Frontal cortex (tissue), 3 donors: ENCODE measurements at regions not wholly inside any gene's neighbourhood (a gene's known extent, or its start where the extent isn't known, plus 50 kb on each side); places are given as distances from the start of the nearest gene placed in this dataset.

ENCODE experiments used
- DNase-seq, 2 donors: peaks; one replicate each; pipeline ENCODE4 v3.0.0; 2012; ENCODE audit warnings: low spot score in 2 of 2
- FAIRE-seq: peaks from 2 replicates; lab custom pipeline; 2012; peaks lifted over from hg19 to GRCh38; lab: Jason Lieb, UNC
- donor health status: control.
- donor health status: control.
- donor health status: control.

DNA sequence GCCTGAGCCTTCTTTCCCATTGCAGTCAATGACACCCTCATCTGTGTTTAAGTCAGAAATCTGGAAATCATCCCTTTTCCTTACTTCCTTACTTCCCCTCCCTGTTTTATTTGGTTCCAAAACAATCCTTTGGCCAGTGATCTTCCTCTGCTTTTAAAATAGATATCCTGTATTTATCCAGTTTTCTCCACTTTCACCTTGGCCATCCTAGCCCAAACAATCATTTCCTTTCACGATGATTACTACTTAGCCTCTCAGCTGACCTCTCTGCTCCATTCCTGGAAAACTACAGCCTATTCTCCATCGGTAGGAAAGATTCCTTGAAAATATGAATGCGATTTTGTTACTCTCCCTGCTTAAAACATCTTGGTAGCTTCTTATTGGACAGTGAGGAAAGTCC is 565.4 kb downstream of the TLR4 start:
- FAIRE-seq (no peak), DNase-seq (no peak)

DNA sequence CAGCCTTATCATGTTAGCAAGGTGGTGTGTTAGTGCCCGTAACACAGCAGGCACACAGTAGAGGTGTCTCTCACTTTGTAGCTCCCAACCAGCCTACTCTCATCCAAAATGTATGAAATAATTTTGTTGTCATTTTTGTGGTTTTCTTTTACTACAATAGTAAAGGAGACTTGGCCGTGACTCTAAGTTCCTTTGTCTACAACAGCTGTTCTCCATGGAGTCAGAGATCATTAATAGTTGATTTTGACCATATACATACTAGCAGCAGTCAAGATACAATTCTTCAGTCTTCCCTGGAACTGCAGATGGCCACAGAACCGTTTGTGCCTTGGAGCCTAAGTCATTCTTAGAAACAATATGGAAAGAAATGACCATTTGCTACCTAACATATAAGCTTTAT is 567.1 kb downstream of the TLR4 start:
- FAIRE-seq (no peak), DNase-seq (no peak)

- FAIRE-seq (no peak), DNase-seq (no peak)
Observed at GRCh38 chr9:118271936-118272335, 567.7 kb downstream of the TLR4 start.

- FAIRE-seq (no peak), DNase-seq (no peak)
Observed at GRCh38 chr9:118273048-118273447, 568.8 kb downstream of the TLR4 start.

GRCh38 chr9:118276784-118277183 is 572.6 kb downstream of the TLR4 start:
- no peak for FAIRE-seq
- DNase-seq, result no peak

DNA sequence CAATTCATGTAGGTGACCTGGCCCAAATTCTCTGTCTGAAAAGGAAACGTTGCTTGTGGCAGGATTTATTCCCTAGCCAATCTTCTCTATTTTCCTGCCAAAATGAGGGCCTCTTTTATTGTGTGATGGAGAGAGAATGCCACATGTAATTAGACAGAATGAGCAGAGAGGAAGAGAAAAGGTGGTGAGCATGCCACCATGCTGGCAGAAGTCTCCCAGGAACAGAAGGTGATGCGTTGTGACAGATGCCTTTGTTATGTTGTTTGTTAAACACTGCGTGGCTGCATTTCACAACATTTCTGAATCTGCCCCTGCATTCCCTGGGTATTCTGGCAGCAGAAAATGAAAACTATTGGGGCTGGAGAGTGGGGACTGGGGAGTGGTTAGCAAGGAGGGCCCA is 577.6 kb downstream of the TLR4 start:
- DNase-seq (no peak), FAIRE-seq (no peak)

GRCh38 chr9:118283488-118283887 is 579.3 kb downstream of the TLR4 start:
- DNase-seq (no peak), FAIRE-seq (no peak)

GRCh38 chr9:118290116-118290515 is 585.9 kb downstream of the TLR4 start:
- DNase-seq (no peak), FAIRE-seq (no peak)

- FAIRE-seq (no peak), DNase-seq (no peak)
Observed at GRCh38 chr9:118295413-118295812, 591.2 kb downstream of the TLR4 start.

DNA sequence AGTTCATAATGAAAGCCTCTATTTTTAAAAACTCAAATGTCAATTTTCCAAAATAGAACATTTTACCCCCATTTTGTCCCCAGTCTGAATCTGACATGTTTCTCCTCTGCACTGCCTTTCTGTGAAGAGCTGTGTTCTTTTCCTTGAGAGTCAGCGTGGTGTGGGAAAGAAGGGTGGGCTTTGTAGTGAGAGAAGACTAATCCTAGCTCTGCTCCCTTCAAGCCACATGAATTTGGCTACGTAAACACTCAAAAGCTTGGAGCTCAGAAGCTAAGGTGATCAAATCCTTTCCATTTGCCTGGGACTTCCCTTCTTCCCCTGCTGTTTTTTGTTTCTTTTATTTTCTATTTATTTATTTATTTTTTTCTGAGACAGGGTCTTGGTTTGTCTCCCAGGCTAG is 598.5 kb downstream of the TLR4 start:
- DNase-seq, result no peak
- FAIRE-seq, result no peak

- DNase-seq (no peak), FAIRE-seq (no peak)
Observed at GRCh38 chr9:118303216-118303615, 599.0 kb downstream of the TLR4 start.

DNA sequence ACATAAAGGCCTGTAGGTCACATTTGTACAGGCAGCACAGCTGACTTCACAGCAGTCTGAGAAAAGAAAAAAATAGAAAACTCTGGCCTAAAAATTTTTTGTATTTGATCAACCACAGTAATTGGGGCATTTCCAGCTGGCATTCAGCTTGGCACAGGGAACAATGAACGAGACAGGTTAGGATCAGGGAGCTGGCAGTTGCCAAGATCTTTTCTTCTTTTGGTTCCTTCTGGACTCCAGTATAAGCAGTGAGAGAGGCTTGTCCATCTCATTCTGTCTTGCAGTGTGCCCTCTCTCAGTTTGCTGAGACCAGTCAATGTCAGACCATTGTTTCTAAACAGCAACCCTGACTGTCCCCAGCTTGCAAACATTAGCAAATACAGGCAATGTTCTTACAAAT is 601.1 kb downstream of the TLR4 start:
- no peak for FAIRE-seq
- DNase-seq, result no peak

DNA sequence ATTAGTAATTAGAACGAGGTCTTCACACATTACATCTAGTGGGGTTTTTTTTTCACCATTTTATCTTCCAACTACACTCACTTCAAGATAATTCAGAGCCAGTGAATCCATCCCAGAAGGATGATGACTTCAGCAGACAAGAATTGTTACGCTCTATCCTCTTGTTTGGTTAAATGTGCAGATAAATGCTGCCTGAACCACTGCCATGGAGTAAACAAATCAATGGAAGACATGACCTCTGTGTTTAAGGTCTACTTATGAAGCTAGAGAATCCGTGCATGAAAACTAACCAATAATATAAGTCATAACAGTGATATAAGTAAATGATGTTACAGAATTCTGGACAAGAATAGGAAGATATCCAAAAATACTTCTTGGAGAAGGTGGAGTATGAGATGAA is 602.6 kb downstream of the TLR4 start:
- no peak for FAIRE-seq
- no peak for DNase-seq

DNA sequence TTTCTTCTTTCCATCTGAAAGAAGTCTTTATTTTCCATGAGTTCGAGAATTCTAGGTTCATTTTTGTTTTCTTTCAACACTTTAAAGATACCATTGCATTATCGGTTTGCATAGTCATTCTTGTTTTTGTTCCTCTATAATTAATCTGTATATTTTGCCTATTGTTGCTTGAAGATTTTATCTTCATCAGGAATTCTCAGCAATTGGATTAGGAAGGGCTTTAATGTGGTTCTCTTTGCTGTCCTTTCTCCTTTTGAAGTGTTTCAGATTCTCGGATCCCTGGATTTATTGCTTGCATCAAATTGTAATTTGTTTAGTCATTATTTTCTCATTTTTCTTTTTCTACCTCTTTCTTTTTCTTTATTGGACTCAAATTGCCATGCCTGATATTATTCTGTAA is 609.8 kb downstream of the TLR4 start:
- no peak for FAIRE-seq
- no peak for DNase-seq

GRCh38 chr9:118316831-118317343 is 612.7 kb downstream of the TLR4 start:
- no peak for FAIRE-seq
- DNase-seq, result no peak

GRCh38 chr9:118318770-118319431 is 614.7 kb downstream of the TLR4 start:
- FAIRE-seq (no peak), DNase-seq (no peak)

GRCh38 chr9:118321788-118322187 is 617.6 kb downstream of the TLR4 start:
- DNase-seq (no peak), FAIRE-seq (no peak)

GRCh38 chr9:118324706-118325105 is 620.5 kb downstream of the TLR4 start:
- FAIRE-seq, result no peak
- no peak for DNase-seq

DNA sequence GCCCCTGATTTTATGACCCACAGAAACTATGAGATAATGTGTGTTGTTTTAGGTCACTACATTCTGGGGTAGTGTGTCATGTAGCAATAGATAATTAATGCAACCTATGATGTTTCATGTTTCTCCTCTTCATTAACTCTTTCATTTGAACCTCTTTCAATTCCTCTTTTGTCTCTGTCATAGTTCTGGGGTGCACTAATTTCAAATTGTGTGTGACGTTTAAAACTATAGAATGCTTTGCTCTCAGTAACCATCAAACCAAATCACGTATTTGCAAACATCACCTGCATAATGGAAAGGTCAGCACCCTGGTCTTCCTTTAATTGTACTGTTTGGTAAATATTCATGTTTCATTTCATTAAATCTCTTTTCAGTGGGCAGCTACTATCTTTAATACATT is 621.6 kb downstream of the TLR4 start:
- FAIRE-seq (no peak), DNase-seq (no peak)

GRCh38 chr9:118326326-118326725 is 622.1 kb downstream of the TLR4 start:
- DNase-seq (no peak), FAIRE-seq (no peak)

GRCh38 chr9:118330191-118330986 is 626.2 kb downstream of the TLR4 start:
- no peak for FAIRE-seq
- no peak for DNase-seq
